ENCODE measurements at regions not wholly inside any gene's neighbourhood (a gene's known extent, or its start where the extent isn't known, plus 50 kb on each side); places are given as distances from the start of the nearest gene placed in this dataset.
"Not testable (repeated sequence)": the region's sequence is repeated elsewhere in the genome, so short reads cannot be mapped to it uniquely, and the experiment has no call there.

DNA sequence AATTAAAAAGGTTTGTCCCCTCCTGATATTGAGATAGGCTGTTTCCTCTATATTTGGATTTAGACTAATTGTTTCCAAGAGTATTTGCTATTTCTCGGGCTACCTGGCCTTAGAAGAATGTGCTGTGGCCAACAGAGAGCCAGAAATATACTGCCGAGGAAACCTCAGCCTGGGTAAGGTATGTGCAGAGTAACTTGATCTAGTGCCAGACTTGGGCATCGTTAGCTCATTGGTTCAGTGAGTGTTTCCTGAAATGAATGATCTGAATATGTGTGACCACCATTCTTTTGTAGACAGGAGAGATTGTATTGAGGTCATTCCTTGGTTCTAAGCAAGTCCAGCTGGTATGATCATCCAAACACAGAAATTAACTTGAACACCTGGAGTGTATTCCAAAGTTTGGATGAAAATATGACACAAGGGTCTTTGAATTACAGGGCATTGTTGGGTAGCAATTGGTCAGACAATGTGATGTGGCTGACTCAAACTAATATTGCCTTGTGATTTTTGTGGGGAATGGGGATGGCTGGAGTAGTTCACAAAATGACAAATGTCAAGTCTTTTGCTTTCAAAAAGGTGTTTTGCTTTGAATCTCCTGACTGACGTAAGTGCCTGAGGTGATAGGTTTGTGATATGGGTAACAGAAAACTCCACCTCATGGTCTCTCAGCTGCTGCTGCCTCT is 100.2 kb upstream of the CXCL13 start:
- DNase-seq (ENCODE audit: low read depth, low spot score): no peak

DNA sequence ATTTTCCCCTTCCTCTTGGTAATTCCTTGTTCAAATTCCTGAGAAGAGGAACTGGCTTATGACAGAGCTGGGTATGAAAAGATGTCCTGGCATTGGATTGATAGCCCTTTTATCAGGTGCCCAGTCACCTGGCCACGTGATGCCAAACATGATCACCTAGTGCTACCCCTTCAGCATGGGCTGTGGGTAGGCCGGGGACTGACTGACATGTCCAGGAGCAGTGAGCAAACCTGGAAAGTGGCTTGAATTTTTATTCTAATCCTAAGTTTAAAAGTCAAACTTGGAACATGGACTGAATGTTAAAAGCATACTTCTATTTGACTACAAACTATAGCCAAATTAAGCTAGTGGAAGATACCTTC is 99.7 kb upstream of the CXCL13 start:
- DNase-seq (ENCODE audit: low read depth, low spot score): no peak

- DNase-seq (ENCODE audit: low read depth, low spot score): no peak
These were observed 95.3 kb upstream of the CXCL13 start for GRCh38 chr4:77510367-77510766.

GRCh38 chr4:77525538-77525937 is 80.1 kb upstream of the CXCL13 start:
- no peak for DNase-seq (ENCODE audit: low read depth, low spot score)

- DNase-seq (ENCODE audit: low read depth, low spot score): not testable (repeated sequence)
These were observed 77.7 kb upstream of the CXCL13 start for GRCh38 chr4:77527900-77528299.

- DNase-seq (ENCODE audit: low read depth, low spot score): no peak
These were observed 67.5 kb upstream of the CXCL13 start for GRCh38 chr4:77538144-77538543.

- DNase-seq (ENCODE audit: low read depth, low spot score): no peak
These were observed 67.0 kb upstream of the CXCL13 start for GRCh38 chr4:77538574-77539157.
